ENCODE measurements at regions not wholly inside any gene's neighbourhood (a gene's known extent, or its start where the extent isn't known, plus 50 kb on each side); places are given as distances from the start of the nearest gene placed in this dataset.

DNA sequence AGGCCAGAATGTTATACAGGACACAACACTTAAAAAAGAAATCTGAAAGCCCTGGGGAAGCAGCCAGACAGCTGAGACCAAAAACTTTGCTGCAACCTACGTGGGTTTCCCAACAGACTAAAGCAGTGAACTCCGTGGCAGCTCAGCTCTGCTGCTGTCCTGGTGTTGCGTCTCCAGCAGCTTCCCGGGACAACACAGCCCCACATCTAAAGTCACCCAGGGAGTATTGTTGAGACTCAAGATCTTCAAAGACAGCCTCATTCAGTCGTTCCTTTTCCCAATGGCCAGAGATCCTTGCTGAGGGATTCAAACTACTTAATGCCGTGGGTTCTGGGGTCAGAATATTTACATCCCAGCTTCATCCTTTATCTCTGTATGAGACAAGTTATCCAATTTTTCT, 125.8 kb downstream of the MED10 start:
- POLR2A ChIA-PET (ENCODE audit: low non-redundant PET) = interaction anchor here (0.6 kb wide), 1 partner anchor 756 kb away, joined by 3 read pairs; no protein-coding TSS in a partner anchor
- Histone ChIP-seq H3K27ac (ENCODE audit: low read depth, low read length, poor library complexity, severe bottlenecking) (no peak overlapping the region), H3K4me3 (ENCODE audit: low read depth, low read length, poor library complexity, severe bottlenecking) (no peak overlapping the region), H3K36me3 (ENCODE audit: insufficient read depth, low read length, poor library complexity, severe bottlenecking) (no peaks in the 10 kb centered on the region), H3K9me3 (ENCODE audit: low read depth, low read length, poor library complexity, severe bottlenecking) (no peaks in the 10 kb centered on the region), H3K27me3 (replicated peaks; ENCODE audit: insufficient read depth, low read depth, low read length, poor library complexity) (no peaks in the 10 kb centered on the region), H3K4me1 (ENCODE audit: insufficient read depth, low read length, poor library complexity, severe bottlenecking) (no peaks in the 10 kb centered on the region)
- TF ChIP-seq, protein P1, sequence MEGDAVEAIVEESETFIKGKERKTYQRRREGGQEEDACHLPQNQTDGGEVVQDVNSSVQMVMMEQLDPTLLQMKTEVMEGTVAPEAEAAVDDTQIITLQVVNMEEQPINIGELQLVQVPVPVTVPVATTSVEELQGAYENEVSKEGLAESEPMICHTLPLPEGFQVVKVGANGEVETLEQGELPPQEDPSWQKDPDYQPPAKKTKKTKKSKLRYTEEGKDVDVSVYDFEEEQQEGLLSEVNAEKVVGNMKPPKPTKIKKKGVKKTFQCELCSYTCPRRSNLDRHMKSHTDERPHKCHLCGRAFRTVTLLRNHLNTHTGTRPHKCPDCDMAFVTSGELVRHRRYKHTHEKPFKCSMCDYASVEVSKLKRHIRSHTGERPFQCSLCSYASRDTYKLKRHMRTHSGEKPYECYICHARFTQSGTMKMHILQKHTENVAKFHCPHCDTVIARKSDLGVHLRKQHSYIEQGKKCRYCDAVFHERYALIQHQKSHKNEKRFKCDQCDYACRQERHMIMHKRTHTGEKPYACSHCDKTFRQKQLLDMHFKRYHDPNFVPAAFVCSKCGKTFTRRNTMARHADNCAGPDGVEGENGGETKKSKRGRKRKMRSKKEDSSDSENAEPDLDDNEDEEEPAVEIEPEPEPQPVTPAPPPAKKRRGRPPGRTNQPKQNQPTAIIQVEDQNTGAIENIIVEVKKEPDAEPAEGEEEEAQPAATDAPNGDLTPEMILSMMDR (conservative IDR thresholded peaks at IDR 0.05; ENCODE audit: low read depth, low read length) = no peak
- no peak for TF ChIP-seq EZH2 (IDR thresholded peaks at IDR 0.05; ENCODE audit: borderline replicate concordance, low read depth, low read length, poor library complexity, severe bottlenecking)
- intact Hi-C loops (cut with micrococcal nuclease; ENCODE audit: unreplicated experiment) = no loop called here
- CTCF ChIA-PET = no interaction called here
- BruUV-seq (replicated peaks) = no TSS peak
- no peak for DNase-seq (ENCODE audit: low spot score)

DNA sequence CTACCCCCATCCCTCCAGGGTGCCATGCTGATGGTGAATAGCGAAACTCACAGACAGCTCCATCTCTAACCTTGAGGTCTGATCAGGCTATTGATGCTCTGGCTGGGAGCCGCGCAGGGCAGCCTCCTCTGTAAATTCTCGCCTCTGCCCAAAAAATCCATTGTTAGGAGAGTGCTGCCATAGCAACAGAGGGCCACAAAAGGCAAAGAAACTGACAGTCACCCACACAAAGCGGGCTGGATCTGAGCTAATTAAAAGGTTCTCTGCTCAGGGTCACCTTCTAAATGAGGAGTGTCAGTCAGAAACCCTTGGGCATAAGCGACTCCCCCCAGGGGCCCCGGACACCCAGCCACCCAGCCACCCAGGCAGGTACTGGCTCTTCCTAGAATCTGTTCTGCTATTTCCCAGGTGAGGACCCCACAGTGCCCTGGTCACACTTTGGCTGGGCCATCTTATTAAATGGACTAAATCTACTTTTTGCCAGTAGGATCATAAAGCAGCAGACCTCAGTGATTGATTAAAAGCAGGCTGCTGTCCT, 126.7 kb downstream of the MED10 start:
- CTCF ChIA-PET = no interaction called here
- no peaks in the 10 kb centered on the region for H3K36me3 ChIP-seq (ENCODE audit: insufficient read depth, low read length, poor library complexity, severe bottlenecking)
- POLR2A ChIA-PET (ENCODE audit: low non-redundant PET) = no interaction called here
- no peak overlapping the region for H3K27ac ChIP-seq (ENCODE audit: low read depth, low read length, poor library complexity, severe bottlenecking)
- no TSS peak for BruUV-seq (replicated peaks)
- no peaks in the 10 kb centered on the region for H3K27me3 ChIP-seq (replicated peaks; ENCODE audit: insufficient read depth, low read depth, low read length, poor library complexity)
- intact Hi-C loops (cut with micrococcal nuclease; ENCODE audit: unreplicated experiment) = no loop called here
- no peaks in the 10 kb centered on the region for H3K4me1 ChIP-seq (ENCODE audit: insufficient read depth, low read length, poor library complexity, severe bottlenecking)
- H3K9me3 ChIP-seq (ENCODE audit: low read depth, low read length, poor library complexity, severe bottlenecking) = no peaks in the 10 kb centered on the region
- no peak for DNase-seq (ENCODE audit: low spot score)
- H3K4me3 ChIP-seq (ENCODE audit: low read depth, low read length, poor library complexity, severe bottlenecking) = no peak overlapping the region
- TF ChIP-seq EZH2 (IDR thresholded peaks at IDR 0.05; ENCODE audit: borderline replicate concordance, low read depth, low read length, poor library complexity, severe bottlenecking) = no peak
- TF ChIP-seq, protein P1 (conservative IDR thresholded peaks at IDR 0.05; ENCODE audit: low read depth, low read length) = no peak

DNA sequence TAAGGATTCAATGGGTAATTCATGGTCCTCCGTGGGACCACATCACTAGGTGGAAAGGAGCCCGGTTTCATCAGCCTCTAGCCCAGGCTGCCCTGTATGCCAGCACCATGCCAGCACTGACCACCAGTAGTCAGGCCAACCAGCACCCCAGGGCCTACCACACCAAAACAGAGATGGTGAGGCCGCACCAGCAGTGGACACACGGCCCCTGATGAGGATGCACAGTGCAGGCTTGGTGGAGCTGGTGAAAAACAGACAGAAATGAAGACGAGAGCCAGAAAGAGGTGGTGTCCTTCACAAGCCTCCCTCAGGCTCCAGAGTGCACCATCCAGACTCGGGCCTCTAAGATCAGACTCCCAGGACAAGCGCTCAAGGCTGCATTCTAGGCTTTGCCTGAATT, 128.2 kb downstream of the MED10 start:
- Histone ChIP-seq H3K27me3 (replicated peaks; ENCODE audit: insufficient read depth, low read depth, low read length, poor library complexity) (no peaks in the 10 kb centered on the region), H3K9me3 (ENCODE audit: low read depth, low read length, poor library complexity, severe bottlenecking) (no peaks in the 10 kb centered on the region), H3K36me3 (ENCODE audit: insufficient read depth, low read length, poor library complexity, severe bottlenecking) (no peaks in the 10 kb centered on the region), H3K4me1 (ENCODE audit: insufficient read depth, low read length, poor library complexity, severe bottlenecking) (no peaks in the 10 kb centered on the region), H3K27ac (ENCODE audit: low read depth, low read length, poor library complexity, severe bottlenecking) (no peak overlapping the region), H3K4me3 (ENCODE audit: low read depth, low read length, poor library complexity, severe bottlenecking) (no peak overlapping the region)
- no TSS peak for BruUV-seq (replicated peaks)
- intact Hi-C loops (cut with micrococcal nuclease; ENCODE audit: unreplicated experiment) = no loop called here
- POLR2A ChIA-PET (ENCODE audit: low non-redundant PET) = no interaction called here
- no peak for TF ChIP-seq EZH2 (IDR thresholded peaks at IDR 0.05; ENCODE audit: borderline replicate concordance, low read depth, low read length, poor library complexity, severe bottlenecking)
- TF ChIP-seq, protein P1 (conservative IDR thresholded peaks at IDR 0.05; ENCODE audit: low read depth, low read length) = no peak
- DNase-seq (ENCODE audit: low spot score) = no peak
- CTCF ChIA-PET = no interaction called here
